CD8-positive, alpha-beta memory T cell (primary cell): ENCODE measurements at regions not wholly inside any gene's neighbourhood (a gene's known extent, or its start where the extent isn't known, plus 50 kb on each side); places are given as distances from the start of the nearest gene placed in this dataset.

ENCODE experiments used
- CTCF ChIA-PET: fragments of 350-600 bp; sonication (Branson Sonifier 250); formaldehyde crosslinking; loops from one replicate; lab custom pipeline; 2021; ENCODE audit warnings: antibody characterized with exemption; lab: Charles Lee
- POLR2A ChIA-PET: fragments of 350-600 bp; sonication (Branson Sonifier 250); formaldehyde crosslinking; loops from one replicate; lab custom pipeline; 2021; ENCODE audit warnings: antibody characterized with exemption; lab: Charles Lee
- DNase-seq, 5 donors: peaks; one replicate each; pipeline versions ENCODE4 v3.0.0 to v3.0.0-alpha.2; 2020 to 2022; ENCODE audit warnings: mixed read lengths in 1 of 5
- H3K27ac ChIP-seq: one replicate; pipeline ENCODE4 v1.7.0; 2013; ENCODE audit warnings: low read depth, mild to moderate bottlenecking, low read length, moderate library complexity
- H3K27me3 ChIP-seq: 2 replicates; pipeline ENCODE4 v1.7.0; 2013; ENCODE audit warnings: low read length, mild to moderate bottlenecking; ENCODE audit not compliant: insufficient read depth, poor library complexity, severe bottlenecking
- H3K36me3 ChIP-seq: 2 replicates; pipeline ENCODE4 v1.7.0; 2013; ENCODE audit warnings: mild to moderate bottlenecking, low read length, moderate library complexity; ENCODE audit not compliant: insufficient read depth
- H3K4me1 ChIP-seq: 2 replicates; pipeline ENCODE4 v1.7.0; 2013; ENCODE audit warnings: mild to moderate bottlenecking, low read length, moderate library complexity; ENCODE audit not compliant: insufficient read depth
- H3K4me3 ChIP-seq: 2 replicates; pipeline ENCODE4 v1.7.0; 2013; ENCODE audit warnings: mild to moderate bottlenecking, low read length
- H3K9me3 ChIP-seq: 2 replicates; pipeline ENCODE4 v1.7.0; 2013; ENCODE audit warnings: mild to moderate bottlenecking, low read length
- H3K27ac Mint-ChIP-seq, 8 donors: one replicate each; pipeline ENCODE4 v1.8.0; 2020 to 2021; ENCODE audit warnings: mixed read lengths in 8 of 8, mild to moderate bottlenecking in 6 of 8, inconsistent platforms in 3 of 8, moderate library complexity in 3 of 8
- H3K27me3 Mint-ChIP-seq, 2 donors: one replicate each; pipeline ENCODE4 v1.8.0; 2020 to 2021; ENCODE audit warnings: mixed read lengths in 2 of 2, mild to moderate bottlenecking in 1 of 2, moderate library complexity in 1 of 2
- H3K36me3 Mint-ChIP-seq, 3 donors: one replicate each; pipeline ENCODE4 v1.8.0; 2020 to 2021; ENCODE audit warnings: mixed read lengths in 3 of 3, inconsistent platforms in 1 of 3, mild to moderate bottlenecking in 1 of 3
- H3K4me1 Mint-ChIP-seq, 3 donors: one replicate each; pipeline ENCODE4 v1.8.0; 2020 to 2021; ENCODE audit warnings: mixed read lengths in 3 of 3, inconsistent platforms in 1 of 3, mild to moderate bottlenecking in 1 of 3
- H3K4me3 Mint-ChIP-seq, 7 donors: one replicate each; pipeline ENCODE4 v1.8.0; 2020 to 2021; ENCODE audit warnings: mixed read lengths in 7 of 7, mild to moderate bottlenecking in 6 of 7, moderate library complexity in 4 of 7, inconsistent platforms in 2 of 7
- H3K9me3 Mint-ChIP-seq, 5 donors: one replicate each; pipeline ENCODE4 v1.8.0; 2020 to 2022; ENCODE audit warnings: mixed read lengths in 5 of 5, mild to moderate bottlenecking in 3 of 5, moderate library complexity in 2 of 5, inconsistent platforms in 1 of 5

- H3K36me3 Mint-ChIP-seq, result no peaks in the 10 kb centered on the region
- H3K4me1 Mint-ChIP-seq, result no peaks in the 10 kb centered on the region
- DNase-seq, result no peak
- Histone ChIP-seq H3K27me3 (no peaks in the 10 kb centered on the region), H3K4me1 (no peaks in the 10 kb centered on the region), H3K27ac (no peak overlapping the region), H3K9me3 (no peaks in the 10 kb centered on the region), H3K36me3 (no peaks in the 10 kb centered on the region), H3K4me3 (no peak overlapping the region)
- H3K9me3 Mint-ChIP-seq, result peaks cover 0 to 2% (median 0%) of the 10 kb centered on the region in 5 donors
- peaks cover 8 to 9% of the 10 kb centered on the region in 2 donors for H3K27me3 Mint-ChIP-seq
- ChIA-PET POLR2A (no interaction called here), CTCF (no interaction called here)
- peak overlapping the region in 1 of 8 donors; percentile 72 for H3K27ac Mint-ChIP-seq
- no peak overlapping the region for H3K4me3 Mint-ChIP-seq
Measured at GRCh38 chr11:27250867-27251665, 111.9 kb downstream of the CCDC34 start.

DNA sequence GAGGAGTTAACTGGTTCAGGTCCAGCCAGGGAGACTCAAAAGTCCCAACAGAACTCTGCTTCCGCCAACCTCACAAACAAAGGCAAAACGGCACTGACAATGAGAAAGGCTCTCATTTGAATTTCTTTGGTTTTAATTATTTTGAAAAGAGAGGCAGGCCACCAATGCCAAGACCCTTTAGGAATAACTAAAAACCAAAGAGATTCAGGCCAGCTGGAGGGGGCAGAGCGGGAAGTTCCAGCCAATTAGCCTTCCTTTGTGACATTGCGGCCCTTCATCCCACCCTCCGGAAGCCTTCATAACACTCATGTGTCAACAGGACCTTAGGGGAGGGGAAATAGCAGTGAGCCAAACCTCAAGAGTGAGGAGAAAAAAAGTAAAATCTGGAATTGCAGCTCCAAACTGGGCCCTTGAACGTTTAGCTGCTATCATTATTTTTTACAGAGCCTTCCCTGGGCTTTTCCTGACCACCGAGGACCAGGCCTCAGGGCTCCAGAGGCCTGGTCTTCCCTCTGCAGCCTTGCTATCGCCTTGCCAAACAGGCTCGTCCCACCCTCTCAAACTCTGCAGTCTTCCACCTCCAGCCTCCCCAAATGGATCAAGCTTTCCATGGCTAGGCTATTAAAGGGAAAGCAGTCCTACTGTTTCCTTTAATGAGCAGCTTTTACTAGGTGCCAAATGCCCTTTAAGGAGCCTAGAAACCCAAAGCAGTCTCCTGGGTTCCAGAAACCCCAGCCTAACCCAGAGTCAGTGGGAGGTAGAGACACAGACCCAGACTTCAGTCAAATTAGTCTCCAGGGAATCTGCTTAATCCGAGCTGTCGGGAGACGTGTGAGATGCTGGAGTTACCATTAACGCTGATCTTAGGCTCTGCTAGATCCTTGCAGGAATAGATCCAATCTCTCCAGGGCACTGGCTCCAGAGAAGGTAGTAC lies 114.2 kb downstream of the CCDC34 start:
- CTCF ChIA-PET, result no interaction called here
- Histone ChIP-seq H3K27me3 (no peaks in the 10 kb centered on the region), H3K36me3 (no peaks in the 10 kb centered on the region), H3K4me3 (no peak overlapping the region), H3K4me1 (no peaks in the 10 kb centered on the region), H3K27ac (no peak overlapping the region), H3K9me3 (no peaks in the 10 kb centered on the region)
- H3K4me1 Mint-ChIP-seq, result no peaks in the 10 kb centered on the region
- H3K27ac Mint-ChIP-seq, result no peak overlapping the region
- POLR2A ChIA-PET, result no interaction called here
- peaks cover 7 to 8% of the 10 kb centered on the region in 2 donors for H3K27me3 Mint-ChIP-seq
- H3K4me3 Mint-ChIP-seq, result no peak overlapping the region
- peaks cover 0 to 2% (median 0%) of the 10 kb centered on the region in 5 donors for H3K9me3 Mint-ChIP-seq
- H3K36me3 Mint-ChIP-seq, result no peaks in the 10 kb centered on the region
- DNase-seq, result no peak

- H3K9me3 Mint-ChIP-seq, result peaks cover 0 to 2% (median 0%) of the 10 kb centered on the region in 5 donors
- no peaks in the 10 kb centered on the region for H3K4me1 Mint-ChIP-seq
- no peak for DNase-seq
- no peaks in the 10 kb centered on the region for H3K36me3 Mint-ChIP-seq
- no peak overlapping the region for H3K27ac Mint-ChIP-seq
- no peak overlapping the region for H3K27ac ChIP-seq
- ChIA-PET POLR2A (no interaction called here), CTCF (no interaction called here)
- H3K4me1 ChIP-seq, result no peaks in the 10 kb centered on the region
- H3K27me3 ChIP-seq, result no peaks in the 10 kb centered on the region
- H3K27me3 Mint-ChIP-seq, result peaks cover 6 to 7% of the 10 kb centered on the region in 2 donors
- no peak overlapping the region for H3K4me3 Mint-ChIP-seq
- no peak overlapping the region for H3K4me3 ChIP-seq
- no peaks in the 10 kb centered on the region for H3K36me3 ChIP-seq
- H3K9me3 ChIP-seq, result no peaks in the 10 kb centered on the region
Measured at GRCh38 chr11:27247660-27248059, 115.4 kb downstream of the CCDC34 start.

- POLR2A ChIA-PET, result no interaction called here
- Histone ChIP-seq H3K27ac (no peak overlapping the region), H3K4me1 (no peaks in the 10 kb centered on the region), H3K36me3 (no peaks in the 10 kb centered on the region), H3K9me3 (no peaks in the 10 kb centered on the region), H3K4me3 (no peak overlapping the region), H3K27me3 (no peaks in the 10 kb centered on the region)
- peaks cover 0 to 2% (median 0%) of the 10 kb centered on the region in 5 donors for H3K9me3 Mint-ChIP-seq
- no peaks in the 10 kb centered on the region for H3K4me1 Mint-ChIP-seq
- CTCF ChIA-PET, result no interaction called here
- no peak for DNase-seq
- peaks cover 6 to 7% of the 10 kb centered on the region in 2 donors for H3K27me3 Mint-ChIP-seq
- H3K36me3 Mint-ChIP-seq, result no peaks in the 10 kb centered on the region
- no peak overlapping the region for H3K27ac Mint-ChIP-seq
- no peak overlapping the region for H3K4me3 Mint-ChIP-seq
Measured at GRCh38 chr11:27246925-27247324, 116.1 kb downstream of the CCDC34 start.

- H3K9me3 ChIP-seq, result no peaks in the 10 kb centered on the region
- no peaks in the 10 kb centered on the region for H3K27me3 ChIP-seq
- ChIA-PET CTCF (no interaction called here), POLR2A (no interaction called here)
- H3K27ac ChIP-seq, result no peak overlapping the region
- no peaks in the 10 kb centered on the region for H3K36me3 ChIP-seq
- DNase-seq, result no peak
- Mint-ChIP-seq H3K4me1 (no peaks in the 10 kb centered on the region), H3K27ac (no peak overlapping the region), H3K9me3 (no peaks in the 10 kb centered on the region), H3K27me3 (peaks cover 4 to 7% of the 10 kb centered on the region in 2 donors), H3K4me3 (no peak overlapping the region), H3K36me3 (no peaks in the 10 kb centered on the region)
- no peaks in the 10 kb centered on the region for H3K4me1 ChIP-seq
- no peak overlapping the region for H3K4me3 ChIP-seq
Measured at GRCh38 chr11:27244900-27245299, 118.1 kb downstream of the CCDC34 start.

DNA sequence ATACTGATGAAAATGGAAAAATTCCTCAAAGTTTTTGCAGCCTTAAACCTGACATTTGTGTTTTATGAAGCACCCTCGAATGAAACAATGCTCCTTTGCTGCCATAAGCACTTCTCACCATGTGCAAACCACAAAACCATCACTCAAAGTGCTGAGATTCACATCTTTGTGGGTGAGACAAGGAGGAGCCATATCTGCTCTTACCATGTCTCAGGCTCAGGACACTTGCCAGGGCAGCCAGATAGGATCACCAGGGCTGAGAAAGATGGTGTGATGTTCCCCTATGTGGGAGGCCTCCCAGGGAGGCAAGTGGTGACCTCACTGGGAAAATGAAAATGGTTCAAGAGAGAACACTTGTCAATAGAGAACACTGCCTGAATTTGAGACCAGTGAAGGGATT lies 120.4 kb downstream of the CCDC34 start:
- Histone ChIP-seq H3K4me3 (no peak overlapping the region), H3K27ac (no peak overlapping the region), H3K36me3 (no peaks in the 10 kb centered on the region), H3K9me3 (no peaks in the 10 kb centered on the region), H3K27me3 (no peaks in the 10 kb centered on the region), H3K4me1 (no peaks in the 10 kb centered on the region)
- H3K9me3 Mint-ChIP-seq, result no peaks in the 10 kb centered on the region
- POLR2A ChIA-PET, result no interaction called here
- H3K4me3 Mint-ChIP-seq, result no peak overlapping the region
- DNase-seq, result no peak
- peaks cover 0 to 4% of the 10 kb centered on the region in 2 donors for H3K27me3 Mint-ChIP-seq
- H3K36me3 Mint-ChIP-seq, result no peaks in the 10 kb centered on the region
- no peak overlapping the region for H3K27ac Mint-ChIP-seq
- H3K4me1 Mint-ChIP-seq, result no peaks in the 10 kb centered on the region
- CTCF ChIA-PET, result no interaction called here

- H3K27ac Mint-ChIP-seq, result no peak overlapping the region
- no peaks in the 10 kb centered on the region for H3K27me3 ChIP-seq
- DNase-seq, result no peak
- no peaks in the 10 kb centered on the region for H3K36me3 Mint-ChIP-seq
- H3K4me1 ChIP-seq, result no peaks in the 10 kb centered on the region
- no peak overlapping the region for H3K4me3 Mint-ChIP-seq
- H3K9me3 ChIP-seq, result no peaks in the 10 kb centered on the region
- no peaks in the 10 kb centered on the region for H3K4me1 Mint-ChIP-seq
- H3K27ac ChIP-seq, result no peak overlapping the region
- H3K36me3 ChIP-seq, result no peaks in the 10 kb centered on the region
- H3K4me3 ChIP-seq, result no peak overlapping the region
- H3K9me3 Mint-ChIP-seq, result no peaks in the 10 kb centered on the region
- CTCF ChIA-PET, result no interaction called here
- POLR2A ChIA-PET, result no interaction called here
- H3K27me3 Mint-ChIP-seq, result peaks cover 0 to 4% of the 10 kb centered on the region in 2 donors
Measured at GRCh38 chr11:27241311-27242122, 121.5 kb downstream of the CCDC34 start.
